ENCODE measurements at regions not wholly inside any gene's neighbourhood (a gene's known extent, or its start where the extent isn't known, plus 50 kb on each side); places are given as distances from the start of the nearest gene placed in this dataset.

DNA sequence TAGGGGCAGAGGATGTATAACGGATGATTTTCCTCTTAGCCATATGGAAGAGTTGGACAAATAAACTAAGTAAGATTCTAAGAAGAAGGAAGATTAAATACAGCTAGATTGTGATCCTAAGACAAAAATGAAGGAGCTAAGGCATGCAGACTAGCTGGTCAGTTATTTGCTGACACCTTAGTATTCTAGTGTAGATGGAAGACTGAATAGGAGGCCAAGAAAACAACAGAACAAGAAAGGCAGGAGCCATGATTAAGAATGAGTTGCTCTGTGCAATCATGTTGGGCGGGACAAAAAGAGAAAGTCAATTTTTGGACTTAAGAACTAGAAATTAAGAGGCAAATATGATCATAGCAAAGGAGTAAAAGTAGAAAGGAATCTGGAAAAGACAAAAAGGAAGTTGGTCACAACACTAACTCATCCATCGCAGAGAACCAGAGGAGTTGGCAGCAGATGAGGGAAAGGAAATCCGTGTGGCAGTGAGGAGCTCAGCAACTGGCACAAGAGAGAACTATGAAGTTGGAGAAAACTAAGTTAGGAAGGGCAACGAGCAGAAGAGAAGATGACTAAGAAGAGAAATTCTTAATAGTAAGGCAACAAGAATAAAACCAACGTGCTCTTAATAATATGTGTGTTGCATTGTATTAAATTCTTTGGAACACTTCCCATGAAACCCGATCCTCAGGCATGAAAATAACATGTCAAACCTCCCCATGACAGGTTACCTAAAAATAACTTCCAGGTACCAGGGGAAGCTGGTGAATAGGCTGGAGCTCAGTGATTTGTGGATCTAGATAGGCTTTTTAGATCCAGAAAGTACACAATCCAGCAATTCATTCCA is 234.4 kb downstream of the LTN1 start:
- ATAC-seq (no peak), DNase-seq (ENCODE audit: low spot score) (no peak)

GRCh38 chr21:28754862-28755261 is 237.8 kb downstream of the LTN1 start:
- DNase-seq (ENCODE audit: low spot score) (no peak), ATAC-seq (no peak)

DNA sequence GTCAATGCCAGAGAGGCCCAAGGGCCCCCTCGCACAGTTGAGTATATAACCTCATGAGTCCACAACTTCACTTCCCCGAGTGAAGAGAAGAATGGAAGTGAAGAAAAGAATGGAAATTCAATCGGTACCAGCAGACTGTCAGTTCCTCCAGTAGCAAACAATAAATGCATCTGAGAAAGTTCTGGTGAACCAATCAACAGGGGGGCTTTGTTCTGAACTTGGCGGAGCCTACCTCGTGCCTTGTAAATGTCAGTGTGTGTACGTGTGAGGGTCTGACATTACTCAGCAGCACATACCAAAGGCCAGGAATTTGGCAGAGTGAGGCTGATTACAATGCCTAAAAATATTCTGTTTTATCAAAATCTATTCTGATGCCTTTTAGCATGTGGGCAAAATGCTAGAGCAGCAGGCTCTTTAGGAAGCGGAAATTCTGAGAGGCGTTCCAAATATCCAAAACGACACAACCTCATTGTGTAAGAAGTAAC is 238.5 kb downstream of the LTN1 start:
- ATAC-seq (no peak), DNase-seq (ENCODE audit: low spot score) (no peak)

DNA sequence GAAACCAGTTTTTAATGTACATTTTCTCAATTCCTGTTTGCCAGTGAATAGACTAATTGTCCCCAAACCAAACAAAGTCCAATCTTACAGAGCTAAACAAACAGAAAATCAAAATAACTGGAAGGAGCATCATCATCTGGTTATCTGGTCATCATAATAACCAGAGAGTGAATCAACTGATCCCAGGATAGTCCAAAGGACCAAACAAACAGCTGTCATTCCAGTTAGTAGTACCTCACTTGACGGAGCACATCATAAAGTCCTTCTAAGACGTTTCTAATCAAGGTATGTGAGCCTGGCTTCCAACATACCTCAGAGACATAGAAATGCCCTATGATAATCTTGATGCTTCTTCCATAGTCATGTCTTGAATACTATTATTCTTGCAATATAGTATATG is 240.5 kb downstream of the LTN1 start:
- no peak for DNase-seq (ENCODE audit: low spot score)
- ATAC-seq, result no peak

GRCh38 chr21:28751176-28751575 is 241.5 kb downstream of the LTN1 start:
- ATAC-seq (no peak), DNase-seq (ENCODE audit: low spot score) (no peak)

DNA sequence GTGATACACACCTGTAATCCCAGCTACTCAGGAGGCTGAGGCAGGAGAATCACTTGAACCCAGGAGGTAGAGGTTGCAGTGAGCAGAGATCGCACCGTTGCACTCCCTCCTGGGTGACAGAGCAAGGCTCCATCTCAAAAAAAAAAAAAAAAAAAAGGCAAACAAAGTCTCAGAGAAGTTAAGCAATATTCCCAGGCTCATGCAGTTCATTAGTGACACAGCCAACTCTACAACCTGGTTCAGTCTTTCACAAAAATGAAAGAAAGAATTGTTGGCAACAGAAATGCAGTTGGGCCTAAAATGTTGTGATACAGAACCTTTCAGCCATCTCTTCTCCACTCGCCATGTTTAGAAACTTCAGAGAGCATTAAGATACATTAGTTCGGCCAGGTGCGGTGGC is 242.1 kb downstream of the LTN1 start:
- DNase-seq (ENCODE audit: low spot score), result no peak
- ATAC-seq, result peak; percentile 69

DNA sequence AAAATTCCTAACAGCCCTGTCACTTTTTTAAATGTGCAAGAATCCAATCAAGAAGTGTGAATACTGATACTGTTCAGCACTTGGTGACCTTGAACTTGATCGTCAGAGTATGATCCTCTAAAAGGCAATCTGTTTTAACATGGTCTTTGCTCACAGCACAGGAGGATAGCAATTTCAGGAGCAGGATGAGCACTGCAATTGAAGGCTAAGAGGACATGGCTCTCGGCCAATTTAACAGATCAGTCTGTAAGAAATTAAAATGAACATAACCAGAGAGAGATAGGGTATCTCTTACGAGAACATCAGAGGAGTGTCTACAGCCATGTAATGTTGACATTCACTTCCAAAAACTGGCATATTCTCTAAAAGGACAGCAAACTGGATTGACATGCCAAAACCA is 243.1 kb downstream of the LTN1 start:
- ATAC-seq (no peak), DNase-seq (ENCODE audit: low spot score) (no peak)

GRCh38 chr21:28747464-28747863 is 245.2 kb downstream of the LTN1 start:
- ATAC-seq (no peak), DNase-seq (ENCODE audit: low spot score) (no peak)

- ATAC-seq (no peak), DNase-seq (ENCODE audit: low spot score) (no peak)
Observed at GRCh38 chr21:28746166-28746565, 246.5 kb downstream of the LTN1 start.

DNA sequence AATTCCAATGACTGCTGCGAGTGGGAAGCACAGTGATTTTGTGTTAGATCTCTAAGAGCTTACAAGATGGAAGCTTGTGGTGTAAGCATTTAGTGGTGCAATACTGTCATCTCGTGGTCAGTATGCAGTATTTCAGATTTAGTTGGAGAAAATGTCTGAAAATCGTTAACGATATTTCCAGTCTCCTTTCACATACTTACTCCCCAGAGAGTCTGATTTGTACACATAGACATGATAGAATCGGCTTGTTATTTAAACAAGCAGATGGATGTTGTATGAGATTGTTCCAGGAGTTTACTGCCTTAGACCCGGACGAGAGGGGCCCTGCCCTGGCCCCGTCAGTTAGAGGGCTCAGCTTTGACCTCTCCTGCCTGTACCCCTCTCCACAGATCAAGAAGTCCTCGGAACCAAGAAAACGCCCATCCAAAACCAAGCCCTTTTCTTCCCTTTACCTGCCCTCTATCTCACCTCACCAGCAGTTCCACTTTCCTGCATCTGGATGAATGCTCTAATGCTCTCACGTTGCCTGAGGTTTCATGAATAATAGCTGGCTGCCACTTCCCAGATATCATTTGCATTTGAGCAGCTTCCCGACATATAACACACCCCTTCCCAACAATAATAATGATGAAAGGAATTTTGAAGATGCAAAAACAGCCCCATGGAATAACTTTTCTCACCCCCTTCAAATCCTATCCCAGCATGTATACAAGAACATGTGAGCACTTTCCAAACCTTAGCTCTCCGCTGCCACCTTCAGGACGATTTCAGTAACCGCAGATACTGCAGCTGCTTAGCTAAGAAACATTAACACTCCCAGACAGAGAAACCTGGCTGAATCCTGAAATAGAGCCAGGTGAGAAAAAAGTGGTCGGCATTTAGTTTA is 247.3 kb downstream of the LTN1 start:
- peak; percentile 76 for DNase-seq (ENCODE audit: low spot score)

DNA sequence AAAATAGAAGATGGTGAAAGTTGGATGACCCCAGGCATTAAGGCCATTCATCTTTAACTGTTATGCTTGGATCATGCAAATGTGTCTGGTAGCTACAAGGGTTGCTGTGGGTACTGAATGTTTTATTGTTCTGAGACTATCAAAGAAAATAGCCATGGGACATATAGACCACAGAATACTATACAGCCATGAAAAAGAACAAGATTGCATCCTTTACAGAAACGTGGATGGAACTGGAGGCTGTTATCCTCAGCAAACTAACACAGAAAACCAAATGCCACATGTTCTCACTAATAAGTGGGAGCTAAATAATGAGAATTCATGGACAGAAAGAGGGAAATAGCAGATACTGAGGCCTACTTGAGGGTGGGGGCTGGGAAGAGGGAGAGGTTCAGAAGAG is 249.0 kb downstream of the LTN1 start:
- DNase-seq (ENCODE audit: low spot score) (no peak), ATAC-seq (no peak)

More for the DNA sequence above, 247.3 kb downstream of the LTN1 start:
- peak; percentile 93 for ATAC-seq

DNA sequence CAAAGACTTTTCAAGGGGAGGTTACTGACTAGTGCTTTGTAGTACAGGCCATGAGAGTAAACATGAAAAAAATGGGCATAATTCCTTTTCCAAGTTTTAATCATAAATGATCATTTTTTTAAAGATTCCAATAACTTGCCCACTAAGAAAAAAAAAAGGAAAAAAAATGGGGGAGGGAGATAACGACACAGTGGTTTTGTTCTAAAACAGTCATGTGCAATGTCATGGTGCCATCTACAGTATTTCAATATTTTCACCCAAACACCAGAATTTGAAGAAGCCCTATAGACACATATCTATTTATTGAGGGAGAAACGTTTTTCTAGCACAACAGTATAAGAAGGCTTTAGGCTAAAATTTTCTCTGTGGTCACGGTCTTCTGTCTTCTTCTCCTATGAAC is 250.2 kb downstream of the LTN1 start:
- no peak for DNase-seq (ENCODE audit: low spot score)
- ATAC-seq, result no peak

GRCh38 chr21:28740125-28740524 is 252.6 kb downstream of the LTN1 start:
- no peak for ATAC-seq
- DNase-seq (ENCODE audit: low spot score), result no peak

DNA sequence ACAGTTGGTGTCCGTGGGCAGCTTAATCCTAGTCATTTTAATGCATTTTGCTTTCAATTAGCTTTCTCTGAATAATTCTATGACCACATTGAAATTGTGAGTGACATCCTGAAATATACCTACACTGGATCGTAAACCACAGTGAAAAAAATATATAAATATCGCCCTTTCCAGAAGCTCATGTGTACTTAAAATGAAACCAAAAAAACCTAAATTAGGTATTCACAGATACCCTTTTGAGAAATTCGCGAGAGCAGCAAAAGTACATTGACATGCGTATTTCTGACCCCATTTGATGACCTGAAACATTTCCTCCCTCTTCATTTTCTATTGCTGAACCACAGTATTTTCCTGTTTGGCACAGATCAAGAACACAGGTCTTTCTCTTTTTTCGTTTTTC is 253.8 kb downstream of the LTN1 start:
- DNase-seq (ENCODE audit: low spot score), result no peak
- no peak for ATAC-seq

GRCh38 chr21:28738420-28738704 is 254.3 kb downstream of the LTN1 start:
- no peak for DNase-seq (ENCODE audit: low spot score)
- ATAC-seq, result no peak

DNA sequence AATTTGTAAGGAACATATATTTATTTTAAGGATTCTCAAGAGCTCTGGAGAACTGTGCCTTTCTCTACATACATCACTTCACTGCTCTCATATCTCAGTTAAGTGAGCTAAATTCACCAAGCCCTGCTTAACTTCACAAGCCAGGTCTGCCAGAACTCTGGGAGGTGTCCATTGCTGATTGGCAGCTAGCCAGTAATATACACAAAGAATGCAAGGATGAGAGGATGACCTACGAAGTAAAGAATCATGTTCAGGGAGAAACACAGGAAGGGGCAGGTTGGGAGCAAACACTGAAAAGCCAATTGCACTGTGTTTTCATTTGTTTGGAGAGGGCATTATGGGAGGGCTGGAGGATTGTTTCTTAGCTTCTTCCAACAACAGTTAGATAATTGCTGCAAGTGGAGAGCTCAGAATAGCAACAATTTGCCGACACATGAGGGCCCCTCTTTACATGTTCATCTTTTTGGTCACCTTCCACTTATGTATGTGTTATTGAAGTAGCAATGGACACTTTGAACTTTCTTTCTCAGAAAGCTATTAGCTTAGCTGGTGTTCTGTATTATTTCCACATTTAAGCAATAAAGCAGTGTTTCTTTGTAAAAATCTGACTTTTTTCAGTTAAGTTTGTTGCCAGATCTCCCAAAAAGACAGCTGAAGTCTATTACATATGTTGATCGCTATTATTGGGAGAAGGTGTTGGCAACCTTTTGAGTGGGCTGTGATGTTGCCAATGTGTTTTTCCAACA is 254.8 kb downstream of the LTN1 start:
- no peak for ATAC-seq
- no peak for DNase-seq (ENCODE audit: low spot score)

DNA sequence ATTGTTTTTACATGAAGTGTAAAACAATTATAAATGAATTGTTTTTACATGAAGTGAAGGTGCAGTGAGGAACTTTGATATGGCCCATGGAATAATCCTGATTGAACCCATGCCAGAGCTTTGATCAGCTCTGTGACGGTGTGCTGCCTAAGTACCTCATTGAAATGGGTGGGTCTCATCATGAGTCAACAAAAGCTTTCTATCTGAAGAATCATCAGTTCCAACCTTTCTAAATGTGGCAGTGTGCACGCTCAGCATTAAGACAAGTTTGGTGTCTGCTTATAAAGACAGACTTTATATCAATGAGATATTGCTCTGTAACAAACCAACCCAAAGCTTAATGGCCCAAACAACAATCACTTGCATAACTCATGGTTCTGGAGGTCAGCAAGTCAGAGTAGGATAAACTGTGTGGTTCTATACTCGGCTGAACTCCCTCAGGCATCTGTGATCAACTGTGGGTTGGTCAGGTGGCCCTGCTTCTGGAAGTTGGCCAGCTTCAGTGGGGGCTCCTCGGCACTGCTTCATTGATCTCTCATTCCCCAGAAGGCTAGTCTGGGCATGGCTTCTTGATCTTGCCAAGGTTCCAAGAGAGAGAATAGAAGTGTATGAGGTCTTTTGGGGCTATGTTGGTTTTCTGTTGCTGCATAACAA is 258.0 kb downstream of the LTN1 start:
- DNase-seq (ENCODE audit: low spot score) (no peak), ATAC-seq (no peak)

DNA sequence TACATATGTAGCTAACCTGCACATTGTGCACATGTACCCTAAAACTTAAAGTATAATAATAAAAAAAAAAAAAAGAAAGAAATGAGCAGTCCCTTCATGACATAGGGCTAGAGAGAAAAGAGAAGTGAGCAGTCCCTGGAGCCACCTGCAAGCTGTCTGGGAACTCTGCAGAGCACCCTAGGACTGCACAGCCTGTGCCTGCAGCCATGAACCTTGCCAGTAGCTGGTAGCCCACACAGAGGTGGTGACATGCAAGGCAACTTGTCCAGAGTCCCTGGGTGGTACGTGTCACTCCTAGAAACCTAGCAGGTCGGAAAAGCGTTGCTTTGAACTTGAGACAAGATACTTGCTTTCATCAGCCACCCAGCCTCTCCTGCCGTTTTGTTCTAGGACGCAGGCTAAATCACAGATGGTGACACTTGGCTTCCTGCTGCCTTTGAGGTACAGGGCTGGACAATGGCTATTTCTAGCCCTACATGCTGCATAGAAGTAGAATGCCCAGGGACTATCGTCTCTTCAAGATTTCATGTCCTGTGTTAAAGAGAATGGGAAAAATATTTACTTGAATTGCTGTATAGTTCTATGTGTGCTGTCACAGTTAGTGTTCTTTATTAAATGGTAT is 260.9 kb downstream of the LTN1 start:
- no peak for ATAC-seq
- no peak for DNase-seq (ENCODE audit: low spot score)

DNA sequence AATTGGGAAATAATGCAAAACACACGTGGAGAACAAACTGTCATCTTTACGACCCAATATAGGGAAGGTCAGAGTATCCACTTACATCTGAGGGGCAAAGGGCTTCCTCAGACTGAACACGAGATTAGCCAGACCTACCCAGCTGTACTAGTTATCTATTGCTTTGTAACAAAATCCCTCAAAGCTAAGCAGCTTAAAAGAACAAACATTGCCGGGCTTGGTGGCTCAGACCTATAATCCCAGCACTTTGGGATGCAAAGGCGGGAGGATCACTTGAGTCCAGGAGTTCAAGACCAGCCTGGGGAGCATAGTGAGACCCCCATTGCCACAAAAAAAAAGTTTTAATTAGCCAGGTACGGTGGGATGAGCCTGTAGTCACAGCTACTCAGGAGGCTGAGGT is 262.8 kb downstream of the LTN1 start:
- ATAC-seq (no peak), DNase-seq (ENCODE audit: low spot score) (no peak)

DNA sequence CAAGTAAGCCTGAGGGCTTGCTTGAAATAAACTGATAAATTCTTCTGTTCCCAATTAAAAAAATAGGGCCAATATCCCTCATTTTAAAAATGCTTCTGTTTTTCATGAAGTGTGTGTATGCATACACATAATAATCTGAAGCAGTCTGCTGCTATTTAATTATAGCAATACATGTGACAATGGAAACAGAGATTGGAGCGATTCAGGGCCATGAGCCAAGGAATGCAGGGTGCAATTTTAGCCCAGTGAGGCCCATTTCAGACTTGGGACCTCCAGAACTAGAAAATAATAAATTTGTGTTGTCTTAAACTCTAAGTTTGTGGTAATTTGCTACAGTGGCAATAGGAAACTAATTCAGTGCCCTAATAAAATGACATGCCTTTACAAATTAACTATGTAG is 264.9 kb downstream of the LTN1 start:
- no peak for ATAC-seq
- DNase-seq (ENCODE audit: low spot score), result no peak

DNA sequence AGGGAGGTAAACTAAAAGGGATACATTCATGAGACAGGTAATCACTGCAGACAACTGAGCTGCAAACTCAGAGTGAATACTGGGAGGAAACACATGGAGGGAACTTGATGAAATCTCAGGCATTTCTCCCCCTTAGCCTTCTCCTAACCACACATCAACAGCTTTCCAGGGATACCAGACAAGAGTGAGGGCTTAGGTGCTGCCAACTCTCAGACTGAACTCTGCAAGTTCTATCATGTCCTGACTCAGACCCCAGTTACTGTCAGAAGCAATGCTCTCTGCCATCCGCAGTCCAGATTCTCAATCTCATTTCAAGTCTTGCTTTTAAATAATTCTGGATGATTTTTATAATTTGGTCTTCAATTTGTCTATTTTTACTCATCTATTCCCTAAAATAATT is 267.3 kb downstream of the LTN1 start:
- no peak for DNase-seq (ENCODE audit: low spot score)
- no peak for ATAC-seq
